OCI-LY7 (cell line): ENCODE measurements at regions not wholly inside any gene's neighbourhood (a gene's known extent, or its start where the extent isn't known, plus 50 kb on each side); places are given as distances from the start of the nearest gene placed in this dataset.

Source experiments
- CTCF ChIP-seq: fragments of 200-600 bp; sonication (generic); conservative IDR thresholded peaks from 2 replicates; pipeline ENCODE4 v1.5.1; 2014; ENCODE audit warnings: mild to moderate bottlenecking, antibody characterized with exemption, low read length, moderate library complexity, mixed read lengths
- EZH2phosphoT487 ChIP-seq: fragments of 200-600 bp; sonication (generic); IDR thresholded peaks from 2 replicates; pipeline ENCODE4 v1.6.1; 2018; ENCODE audit warnings: low read depth, borderline replicate concordance, mild to moderate bottlenecking, mixed run types, antibody characterized with exemption, low read length, moderate library complexity, mixed read lengths

- no peak for TF ChIP-seq CTCF
- no peak for TF ChIP-seq EZH2phosphoT487
These were observed 592.7 kb downstream of the USP25 start for GRCh38 chr21:16322454-16322853.
